GM18861 (cell line): ENCODE measurements at regions not wholly inside any gene's neighbourhood (a gene's known extent, or its start where the extent isn't known, plus 50 kb on each side); places are given as distances from the start of the nearest gene placed in this dataset.
"Not testable (repeated sequence)": the region's sequence is repeated elsewhere in the genome, so short reads cannot be mapped to it uniquely, and the experiment has no call there.

Experiments used
- ATAC-seq: cut with Tn5 transposase; IDR thresholded peaks from one replicate; pipeline ENCODE4 v1.9.1; 2021; ENCODE audit not compliant: unreplicated experiment

GRCh38 chr5:105168806-105169205, 1606.2 kb upstream of the NUDT12 start:
- ATAC-seq: no peak

- no peak for ATAC-seq
Measured at GRCh38 chr5:105167092-105167491, 1604.5 kb upstream of the NUDT12 start.

DNA sequence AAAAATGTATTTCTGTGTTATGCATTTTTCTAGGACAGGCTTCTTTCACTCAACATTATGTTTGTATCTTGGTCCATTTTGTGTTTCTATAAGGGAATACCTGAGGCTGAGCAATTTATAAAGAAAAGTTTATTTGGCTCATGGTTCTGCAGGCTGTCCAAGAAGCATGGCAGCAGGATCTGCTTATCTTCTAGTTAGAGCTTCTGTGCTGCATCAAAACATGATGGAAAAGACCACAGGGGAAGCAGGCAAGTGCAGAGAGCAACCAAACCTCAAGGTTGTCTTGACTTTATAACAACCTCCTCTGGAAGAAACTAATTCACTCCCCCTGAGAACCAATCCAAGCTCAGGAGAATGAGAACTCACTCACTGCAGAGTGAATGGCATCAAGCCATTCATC, 1601.0 kb upstream of the NUDT12 start:
- no peak for ATAC-seq

GRCh38 chr5:105162557-105162956, 1600.0 kb upstream of the NUDT12 start:
- not testable (repeated sequence) for ATAC-seq

DNA sequence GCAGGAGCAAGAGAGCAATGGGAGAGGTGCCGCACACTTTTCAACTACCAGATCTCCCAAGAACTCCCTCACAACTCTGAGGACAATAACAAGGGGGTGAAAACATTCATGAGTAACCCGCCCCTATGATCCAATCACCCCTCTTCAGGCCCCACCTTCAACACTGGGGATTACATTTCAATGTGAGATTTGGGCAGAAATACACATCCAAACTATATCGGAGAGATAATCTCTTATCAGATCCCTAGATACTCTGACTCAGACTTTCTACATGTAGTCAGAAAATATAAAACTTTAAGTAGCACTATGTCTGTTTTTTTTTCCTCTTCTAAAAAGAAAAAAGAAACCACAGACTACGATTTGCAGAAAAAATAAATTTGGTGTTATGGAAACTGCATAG, 1595.9 kb upstream of the NUDT12 start:
- no peak for ATAC-seq

- no peak for ATAC-seq
Measured at GRCh38 chr5:105150323-105150722, 1587.7 kb upstream of the NUDT12 start.

- ATAC-seq: no peak
Measured at GRCh38 chr5:105146867-105147266, 1584.3 kb upstream of the NUDT12 start.

GRCh38 chr5:105145152-105145551, 1582.6 kb upstream of the NUDT12 start:
- ATAC-seq: no peak

- no peak for ATAC-seq
Measured at GRCh38 chr5:105134328-105134727, 1571.7 kb upstream of the NUDT12 start.

GRCh38 chr5:105133087-105133486, 1570.5 kb upstream of the NUDT12 start:
- ATAC-seq: no peak

DNA sequence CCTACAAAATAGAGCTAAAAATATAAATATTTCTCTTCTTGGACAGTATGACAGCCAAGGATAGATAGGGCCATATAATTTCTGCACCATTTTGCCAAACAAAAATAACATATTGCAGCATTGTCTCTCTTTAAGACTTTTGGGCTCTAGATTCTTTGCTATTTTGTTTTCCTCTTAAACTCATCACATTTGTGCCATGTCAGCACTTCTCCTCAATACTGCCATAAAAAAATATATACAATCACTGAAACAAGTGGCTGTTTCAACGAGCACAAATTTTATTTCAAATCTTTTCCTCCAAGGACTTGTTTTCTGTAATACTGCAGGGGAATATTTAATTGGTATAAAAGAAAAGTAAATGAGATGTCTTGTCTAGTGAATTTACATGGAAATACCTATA, 1570.0 kb upstream of the NUDT12 start:
- no peak for ATAC-seq

DNA sequence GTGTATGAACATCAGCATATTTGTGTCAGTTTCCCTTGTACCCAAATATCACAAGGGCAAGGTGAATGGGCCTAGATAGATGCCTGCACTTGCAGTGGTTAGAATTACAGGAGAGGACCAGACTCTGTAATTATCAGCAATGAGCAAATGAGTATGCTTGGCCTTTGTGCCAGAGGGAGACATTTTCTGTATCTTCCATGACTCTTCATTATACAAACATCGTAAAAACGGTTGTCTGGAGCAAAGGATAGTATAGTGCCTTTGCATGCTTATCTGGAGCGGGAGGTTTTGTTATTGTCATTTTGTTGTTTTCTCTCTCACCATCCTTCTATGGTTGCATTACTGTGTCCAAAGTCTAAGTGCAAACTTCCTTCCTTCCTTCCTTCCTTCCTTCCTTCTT, 1568.5 kb upstream of the NUDT12 start:
- no peak for ATAC-seq

- no peak for ATAC-seq
Measured at GRCh38 chr5:105101577-105101976, 1539.0 kb upstream of the NUDT12 start.

- ATAC-seq: no peak
Measured at GRCh38 chr5:105088961-105089360, 1526.4 kb upstream of the NUDT12 start.

DNA sequence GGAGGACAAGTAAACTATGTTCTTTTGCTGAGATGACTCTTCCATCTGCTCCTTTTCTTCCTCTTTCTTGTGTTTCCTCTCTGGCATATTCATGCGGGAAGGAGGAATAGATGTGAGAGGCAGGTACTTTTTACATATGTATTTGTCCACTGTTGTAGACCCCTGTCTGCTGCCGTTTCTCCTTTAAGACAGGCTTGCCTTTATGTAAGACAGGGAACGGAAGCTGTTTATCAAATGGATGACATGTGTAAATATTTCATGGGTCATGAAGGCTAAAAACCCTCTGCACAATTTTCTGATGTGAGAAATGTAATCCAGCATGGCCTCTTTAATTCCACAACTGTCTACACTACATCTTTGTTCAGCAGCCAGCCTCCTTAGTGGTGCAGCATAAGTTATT, 1525.5 kb upstream of the NUDT12 start:
- ATAC-seq: no peak

DNA sequence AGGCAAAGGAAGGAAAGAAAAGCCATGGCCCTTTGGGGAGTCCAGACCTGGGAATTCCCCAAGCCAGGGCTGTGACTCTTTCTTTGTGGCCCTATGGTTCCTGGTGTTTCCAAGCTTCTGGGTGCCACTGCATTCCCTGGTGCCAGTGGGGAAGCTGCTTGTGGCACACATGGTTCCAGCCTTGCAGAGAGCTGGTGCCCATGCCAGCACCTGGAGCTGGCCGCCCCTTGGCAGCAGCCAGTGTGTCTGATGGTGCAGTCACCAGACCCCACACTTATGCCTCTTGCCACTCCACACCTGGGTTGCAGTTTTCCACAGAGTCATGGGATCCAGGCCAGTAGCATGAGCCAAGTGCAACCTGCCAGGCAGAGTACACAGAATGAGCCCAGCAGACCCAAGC, 1495.3 kb upstream of the NUDT12 start:
- ATAC-seq: no peak

GRCh38 chr5:105057001-105057436, 1494.4 kb upstream of the NUDT12 start:
- ATAC-seq: no peak

- no peak for ATAC-seq
Measured at GRCh38 chr5:105054406-105054805, 1491.8 kb upstream of the NUDT12 start.

DNA sequence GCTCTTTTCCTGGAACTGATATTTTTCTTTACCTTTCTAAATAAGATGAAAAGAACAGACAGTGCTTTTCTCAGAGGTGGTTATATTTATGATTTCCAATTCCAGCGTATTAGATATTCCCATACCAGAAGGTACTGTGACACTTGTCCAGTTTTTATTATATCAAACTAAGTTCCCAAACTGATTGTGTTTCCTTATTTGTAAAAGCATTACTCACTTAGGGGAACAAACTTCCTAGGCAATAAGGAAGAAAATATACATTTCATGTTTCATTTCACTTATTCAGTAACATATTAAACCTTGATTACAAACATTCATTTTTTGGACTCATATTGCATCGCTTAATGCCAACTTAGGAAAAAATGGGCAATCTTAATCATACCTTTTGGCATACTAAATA, 1480.0 kb upstream of the NUDT12 start:
- ATAC-seq: no peak

DNA sequence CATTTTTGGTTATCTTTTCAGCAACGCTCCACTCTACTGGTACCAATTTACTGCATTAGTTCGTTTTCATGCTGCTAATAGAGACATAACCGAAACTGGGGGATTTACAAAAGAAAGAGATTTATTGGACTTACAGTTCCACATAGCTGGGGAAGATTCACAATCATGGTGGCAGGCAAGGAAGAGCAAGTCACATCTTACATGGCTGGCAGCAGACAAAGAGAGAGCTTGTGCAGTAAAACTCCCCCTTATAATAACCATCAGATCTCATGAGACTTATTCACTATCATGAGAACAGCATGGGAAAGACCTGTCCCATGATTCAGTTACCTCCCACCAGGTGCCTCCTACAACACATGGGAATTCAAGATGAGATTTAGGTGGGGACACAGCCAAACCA, 1474.2 kb upstream of the NUDT12 start:
- ATAC-seq: not testable (repeated sequence)

- no peak for ATAC-seq
Measured at GRCh38 chr5:105034401-105034763, 1471.8 kb upstream of the NUDT12 start.

- ATAC-seq: no peak
Measured at GRCh38 chr5:105033637-105034400, 1471.2 kb upstream of the NUDT12 start.

DNA sequence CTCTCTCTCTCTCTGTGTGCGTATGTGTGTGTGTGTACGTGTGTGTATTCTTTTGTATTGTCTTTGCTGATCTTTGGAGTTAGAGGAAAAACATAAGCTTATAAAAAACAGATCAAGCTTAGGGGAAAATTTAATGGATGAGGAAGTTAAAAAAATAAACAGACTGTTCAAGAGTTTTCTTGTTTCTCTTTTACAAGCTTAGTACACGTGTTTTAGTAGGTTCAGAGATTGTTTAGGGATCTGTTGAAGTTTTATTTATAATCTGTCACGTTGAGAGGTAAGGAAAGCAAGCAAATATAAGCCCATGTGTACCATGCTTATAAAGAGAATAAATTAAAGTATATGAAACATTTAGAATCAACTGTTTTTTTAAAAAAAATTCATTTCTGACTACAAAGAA, 1470.3 kb upstream of the NUDT12 start:
- no peak for ATAC-seq
